Calu3 (cell line): ENCODE measurements at regions not wholly inside any gene's neighbourhood (a gene's known extent, or its start where the extent isn't known, plus 50 kb on each side); places are given as distances from the start of the nearest gene placed in this dataset.

Experiments
- BruUV-seq: library from RNA; stranded (reverse); fragments of 400-500 nt; replicated peaks from 2 replicates; lab custom pipeline; 2021; lab: Mats Ljungman, UMichigan
- CTCF ChIA-PET: fragments of 300-600 bp; sonication (Branson Sonifier 250); formaldehyde crosslinking; loops from one replicate; lab custom pipeline; 2022; ENCODE audit warnings: antibody characterized with exemption; lab: Charles Lee
- DNase-seq: peaks from one replicate; pipeline ENCODE4 v3.0.0; 2022
- H3K27ac Mint-ChIP-seq: one replicate; pipeline ENCODE4 v1.8.0; 2022; ENCODE audit warnings: mixed read lengths; ENCODE audit not compliant: unreplicated experiment
- H3K27me3 Mint-ChIP-seq: one replicate; pipeline ENCODE4 v1.8.0; 2022; ENCODE audit warnings: mixed read lengths; ENCODE audit not compliant: unreplicated experiment
- H3K36me3 Mint-ChIP-seq: one replicate; pipeline ENCODE4 v1.8.0; 2022; ENCODE audit warnings: mild to moderate bottlenecking, moderate library complexity, mixed read lengths; ENCODE audit not compliant: insufficient read depth, unreplicated experiment
- H3K4me1 Mint-ChIP-seq: one replicate; pipeline ENCODE4 v1.8.0; 2022; ENCODE audit warnings: mild to moderate bottlenecking, low read depth, mixed read lengths; ENCODE audit not compliant: unreplicated experiment
- H3K4me3 Mint-ChIP-seq: one replicate; pipeline ENCODE4 v1.8.0; 2022; ENCODE audit warnings: mild to moderate bottlenecking, low read depth, moderate library complexity, mixed read lengths; ENCODE audit not compliant: unreplicated experiment
- H3K9me3 Mint-ChIP-seq: one replicate; pipeline ENCODE4 v1.8.0; 2022; ENCODE audit warnings: low read depth, mixed read lengths; ENCODE audit not compliant: unreplicated experiment
- CTCF ChIP-seq: fragments of 200-600 bp; IDR thresholded peaks from one replicate; pipeline ENCODE4 v1.8.0; 2022; ENCODE audit warnings: antibody characterized with exemption; ENCODE audit not compliant: unreplicated experiment
- intact Hi-C: fragments of 100-400 bp; cut with micrococcal nuclease; formaldehyde crosslinking; loops from one replicate; pipeline ENCODE4 v1.10.0; 2022; ENCODE audit not compliant: unreplicated experiment

GRCh38 chr13:74927823-74928222 is 554.1 kb downstream of the TBC1D4 start:
- Mint-ChIP-seq H3K4me3 (no peak overlapping the region), H3K9me3 (peaks cover 3% of the 10 kb centered on the region), H3K27me3 (no peaks in the 10 kb centered on the region), H3K36me3 (no peaks in the 10 kb centered on the region), H3K4me1 (no peaks in the 10 kb centered on the region), H3K27ac (no peak overlapping the region)
- CTCF ChIA-PET = no interaction called here
- no peak for DNase-seq
- intact Hi-C loops = no loop called here
- BruUV-seq = no TSS peak
- TF ChIP-seq CTCF = no peak

DNA sequence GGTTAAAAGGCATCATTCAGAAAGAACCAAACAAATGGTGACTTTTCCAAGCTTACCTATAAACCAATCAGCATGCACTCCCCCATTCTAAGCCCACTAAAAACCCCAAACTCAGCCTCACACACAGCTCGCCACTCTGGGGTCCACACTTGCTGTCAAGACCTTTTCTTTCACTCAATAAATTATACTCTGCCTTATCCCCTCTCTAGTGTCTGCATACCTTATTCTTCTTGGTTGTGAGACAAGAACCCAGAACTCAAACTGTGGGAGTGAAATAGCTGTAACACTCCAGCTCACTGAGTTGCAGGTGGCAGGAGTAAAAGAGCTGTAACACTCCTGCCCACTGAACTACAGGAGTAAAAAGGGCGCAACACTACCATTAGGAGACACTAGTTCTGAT is 559.0 kb downstream of the TBC1D4 start:
- Mint-ChIP-seq H3K27me3 (no peaks in the 10 kb centered on the region), H3K9me3 (peaks cover 4% of the 10 kb centered on the region), H3K4me1 (no peaks in the 10 kb centered on the region), H3K36me3 (no peaks in the 10 kb centered on the region), H3K27ac (no peak overlapping the region), H3K4me3 (no peak overlapping the region)
- DNase-seq = no peak
- BruUV-seq = no TSS peak
- CTCF ChIA-PET = no interaction called here
- intact Hi-C loops = no loop called here
- no peak for TF ChIP-seq CTCF

DNA sequence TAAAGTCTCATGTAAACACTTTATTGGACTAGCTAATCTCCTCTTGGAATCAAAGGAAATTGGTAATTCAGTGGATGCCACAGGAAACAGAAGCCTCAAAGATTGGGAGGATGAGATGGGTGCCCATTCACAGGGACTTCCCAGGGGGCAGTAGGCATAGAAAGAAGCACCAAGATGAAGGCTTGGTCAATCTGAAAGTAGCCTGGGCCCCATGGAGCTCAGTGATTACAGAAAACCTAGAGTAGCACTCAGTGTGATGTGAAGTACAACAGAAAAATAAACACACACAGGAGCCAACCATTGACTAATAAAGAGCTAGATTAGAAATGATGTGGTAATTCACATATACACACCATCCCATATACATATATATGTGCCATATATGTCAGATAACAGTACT is 560.6 kb downstream of the TBC1D4 start:
- CTCF ChIA-PET = no interaction called here
- peaks cover 4% of the 10 kb centered on the region for H3K9me3 Mint-ChIP-seq
- no peaks in the 10 kb centered on the region for H3K4me1 Mint-ChIP-seq
- TF ChIP-seq CTCF = no peak
- H3K36me3 Mint-ChIP-seq = no peaks in the 10 kb centered on the region
- H3K27ac Mint-ChIP-seq = no peak overlapping the region
- no TSS peak for BruUV-seq
- no peak overlapping the region for H3K4me3 Mint-ChIP-seq
- no peak for DNase-seq
- no peaks in the 10 kb centered on the region for H3K27me3 Mint-ChIP-seq
- intact Hi-C loops = no loop called here

GRCh38 chr13:74920920-74921319 is 561.0 kb downstream of the TBC1D4 start:
- no peak overlapping the region for H3K4me3 Mint-ChIP-seq
- no TSS peak for BruUV-seq
- DNase-seq = no peak
- no peaks in the 10 kb centered on the region for H3K36me3 Mint-ChIP-seq
- CTCF ChIA-PET = no interaction called here
- no peak for TF ChIP-seq CTCF
- no peaks in the 10 kb centered on the region for H3K4me1 Mint-ChIP-seq
- no peak overlapping the region for H3K27ac Mint-ChIP-seq
- intact Hi-C loops = no loop called here
- H3K9me3 Mint-ChIP-seq = peaks cover 4% of the 10 kb centered on the region
- no peaks in the 10 kb centered on the region for H3K27me3 Mint-ChIP-seq
